Esophagus muscularis mucosa (tissue), 4 donors: ENCODE measurements at regions not wholly inside any gene's neighbourhood (a gene's known extent, or its start where the extent isn't known, plus 50 kb on each side); places are given as distances from the start of the nearest gene placed in this dataset.

ENCODE experiments used
- DNase-seq: peaks from one replicate; pipeline ENCODE4 v3.0.0-alpha.2; 2017; ENCODE audit errors: extremely low spot score
- H3K27ac ChIP-seq, 4 donors: fragments of 200-600 bp; sonication (generic); replicated peaks in 1 of 4; 1 replicate in 3 of 4; 2 replicates in 1 of 4; pipeline ENCODE4 v1.5.1; 2016 to 2019; ENCODE audit warnings: mild to moderate bottlenecking in 1 of 4
- H3K27me3 ChIP-seq, 4 donors: fragments of 200-600 bp; sonication (generic); one replicate each; pipeline versions ENCODE4 v1.5.1 to v1.6.0; 2016 to 2019
- H3K36me3 ChIP-seq, 4 donors: fragments of 200-600 bp; sonication (generic); one replicate each; pipeline ENCODE4 v1.5.1; 2016 to 2019
- H3K4me1 ChIP-seq, 4 donors: fragments of 200-600 bp; sonication (generic); one replicate each; pipeline ENCODE4 v1.5.1; 2016 to 2019
- H3K4me3 ChIP-seq, 4 donors: fragments of 200-600 bp; sonication (generic); 1 replicate in 2 of 4; 2 replicates in 2 of 4; pipeline ENCODE4 v1.5.1; 2016 to 2019; ENCODE audit warnings: mild to moderate bottlenecking in 4 of 4, moderate library complexity in 1 of 4
- H3K9me3 ChIP-seq, 4 donors: fragments of 200-600 bp; sonication (generic); 1 replicate in 3 of 4; 2 replicates in 1 of 4; pipeline ENCODE4 v1.5.1; 2016 to 2019
- CTCF ChIP-seq, 3 experiments: fragments of 200-600 bp in 2 of 3; fragments of 450-650 bp in 1 of 3; sonication (generic) in 2 of 3; IDR thresholded peaks; one replicate each; pipeline ENCODE4 v1.5.1; 2017 to 2019; ENCODE audit warnings: antibody characterized with exemption in 3 of 3, mild to moderate bottlenecking in 2 of 3, moderate library complexity in 1 of 3
- EP300 ChIP-seq: sonication (generic); formaldehyde crosslinking; IDR thresholded peaks from one replicate; pipeline ENCODE4 v1.6.1; 2017; ENCODE audit warnings: antibody characterized with exemption
- POLR2A ChIP-seq: fragments of 450-650 bp; IDR thresholded peaks from one replicate; pipeline ENCODE4 v1.6.1; 2017; ENCODE audit warnings: antibody characterized with exemption, moderate library complexity, mild to moderate bottlenecking, low read depth
- POLR2AphosphoS5 ChIP-seq, 2 donors: sonication (generic); formaldehyde crosslinking; IDR thresholded peaks; one replicate each; pipeline ENCODE4 v1.6.1; 2017; ENCODE audit warnings: antibody characterized with exemption in 2 of 2
- WGBS: methylation state at CpG from one replicate; pipeline ENCODE4 v1.1.5; 2018; 5-methylcytosine and 5-hydroxymethylcytosine counted together
- intact Hi-C: fragments of 100-400 bp; cut with DNase I; formaldehyde crosslinking; loops from one replicate; pipeline ENCODE4 v1.15.1; 2023

GRCh38 chr15:95680728-95681127, 649.8 kb upstream of the NR2F2 start:
- intact Hi-C loops, result no loop called here
- Histone ChIP-seq H3K27ac (no peak overlapping the region), H3K36me3 (no peaks in the 10 kb centered on the region), H3K4me3 (no peak overlapping the region), H3K27me3 (no peaks in the 10 kb centered on the region), H3K4me1 (no peaks in the 10 kb centered on the region), H3K9me3 (no peaks in the 10 kb centered on the region)
- TF ChIP-seq EP300 (no peak), CTCF (IDR thresholded peaks at IDR 0.05) (no peak), POLR2A (no peak), POLR2AphosphoS5 (IDR thresholded peaks at IDR 0.05) (no peak)
- WGBS, result 58% methylated on average over 2 of the region's 2 CpGs
- DNase-seq, result no peak

- no peaks in the 10 kb centered on the region for H3K36me3 ChIP-seq
- TF ChIP-seq EP300 (no peak), POLR2A (no peak), CTCF (IDR thresholded peaks at IDR 0.05) (no peak), POLR2AphosphoS5 (IDR thresholded peaks at IDR 0.05) (no peak)
- no peak overlapping the region for H3K4me3 ChIP-seq
- H3K27ac ChIP-seq, result no peak overlapping the region
- H3K9me3 ChIP-seq, result no peaks in the 10 kb centered on the region
- H3K4me1 ChIP-seq, result no peaks in the 10 kb centered on the region
- intact Hi-C loops, result no loop called here
- H3K27me3 ChIP-seq, result no peaks in the 10 kb centered on the region
- no peak for DNase-seq
- 82% methylated on average over 5 of the region's 5 CpGs for WGBS
These were observed 648.5 kb upstream of the NR2F2 start for GRCh38 chr15:95681836-95682544.

- intact Hi-C loops, result no loop called here
- 93% methylated on average over 4 of the region's 4 CpGs for WGBS
- TF ChIP-seq EP300, result no peak
- no peak for TF ChIP-seq POLR2A
- TF ChIP-seq POLR2AphosphoS5 (IDR thresholded peaks at IDR 0.05), result no peak
- TF ChIP-seq CTCF (IDR thresholded peaks at IDR 0.05), result no peak
- Histone ChIP-seq H3K36me3 (no peaks in the 10 kb centered on the region), H3K9me3 (no peaks in the 10 kb centered on the region), H3K4me3 (no peak overlapping the region), H3K27ac (no peak overlapping the region), H3K27me3 (no peaks in the 10 kb centered on the region), H3K4me1 (no peaks in the 10 kb centered on the region)
- no peak for DNase-seq
These were observed 646.4 kb upstream of the NR2F2 start for GRCh38 chr15:95684126-95684525.

GRCh38 chr15:95684693-95685115, 645.8 kb upstream of the NR2F2 start:
- TF ChIP-seq POLR2AphosphoS5 (IDR thresholded peaks at IDR 0.05), result no peak
- TF ChIP-seq POLR2A, result no peak
- TF ChIP-seq EP300, result no peak
- TF ChIP-seq CTCF (IDR thresholded peaks at IDR 0.05), result no peak
- WGBS, result 48% methylated on average over 1 of the region's 1 CpG
- Histone ChIP-seq H3K27me3 (no peaks in the 10 kb centered on the region), H3K4me3 (no peak overlapping the region), H3K9me3 (no peaks in the 10 kb centered on the region), H3K36me3 (no peaks in the 10 kb centered on the region), H3K4me1 (no peaks in the 10 kb centered on the region), H3K27ac (no peak overlapping the region)
- intact Hi-C loops, result no loop called here
- no peak for DNase-seq

- Histone ChIP-seq H3K4me1 (no peaks in the 10 kb centered on the region), H3K4me3 (no peak overlapping the region), H3K36me3 (no peaks in the 10 kb centered on the region), H3K27ac (no peak overlapping the region), H3K27me3 (no peaks in the 10 kb centered on the region), H3K9me3 (no peaks in the 10 kb centered on the region)
- WGBS, result 100% methylated on average over 1 of the region's 1 CpG
- DNase-seq, result no peak
- TF ChIP-seq POLR2A, result no peak
- intact Hi-C loops, result no loop called here
These were observed 643.4 kb upstream of the NR2F2 start for GRCh38 chr15:95687061-95687460.
